NCI-H2196 treated with DMSO at 0.1 percent for 48 hours (cell line): ENCODE measurements at regions not wholly inside any gene's neighbourhood (a gene's known extent, or its start where the extent isn't known, plus 50 kb on each side); places are given as distances from the start of the nearest gene placed in this dataset.
"Not testable (repeated sequence)": the region's sequence is repeated elsewhere in the genome, so short reads cannot be mapped to it uniquely, and the experiment has no call there.

ENCODE experiments used
- DNase-seq: peaks from one replicate; lab custom pipeline; 2025; ENCODE audit not compliant: unreplicated experiment; lab: John Stamatoyannopoulos, UW

GRCh38 chr6:92752114-92752513 is 667.2 kb downstream of the EPHA7 start:
- no peak for DNase-seq

DNA sequence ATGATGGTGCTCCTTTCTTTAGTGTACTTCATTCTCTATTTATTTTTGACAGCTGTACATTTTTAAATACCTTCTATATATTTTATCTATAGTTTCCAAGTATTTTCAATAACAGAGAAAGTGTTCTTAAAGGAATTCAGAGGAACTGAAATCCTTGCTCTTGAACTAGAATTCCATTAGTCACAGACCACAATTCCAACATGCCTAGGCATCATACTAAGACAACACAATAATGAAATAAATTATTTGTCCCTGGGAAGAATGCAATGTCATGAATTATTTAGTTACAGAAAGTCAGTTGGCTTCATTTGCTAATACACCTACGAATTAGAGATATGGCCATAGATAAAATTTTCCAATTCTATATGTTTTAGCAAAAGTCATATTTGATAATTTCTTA is 671.2 kb downstream of the EPHA7 start:
- DNase-seq = no peak

DNA sequence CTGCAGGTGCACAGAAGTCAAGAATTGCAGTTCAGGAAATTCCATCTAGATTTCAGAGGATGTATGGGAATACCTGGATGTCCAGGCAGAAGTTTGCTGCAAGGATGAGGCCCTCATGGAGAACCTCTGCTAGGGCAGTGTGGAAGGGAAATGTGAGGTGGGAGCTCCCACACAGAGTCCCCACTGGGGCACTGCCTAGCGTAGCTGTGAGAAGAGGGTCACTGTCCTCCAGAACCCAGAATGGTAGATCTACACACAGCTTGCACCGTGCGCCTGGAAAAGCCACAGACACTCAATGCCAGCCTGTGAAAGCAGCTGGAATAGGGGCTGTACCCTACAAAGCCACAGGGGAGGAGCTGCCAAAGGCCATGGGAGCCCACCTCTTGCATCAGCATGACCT is 681.4 kb downstream of the EPHA7 start:
- no peak for DNase-seq

GRCh38 chr6:92723390-92723931 is 695.9 kb downstream of the EPHA7 start:
- no peak for DNase-seq

DNA sequence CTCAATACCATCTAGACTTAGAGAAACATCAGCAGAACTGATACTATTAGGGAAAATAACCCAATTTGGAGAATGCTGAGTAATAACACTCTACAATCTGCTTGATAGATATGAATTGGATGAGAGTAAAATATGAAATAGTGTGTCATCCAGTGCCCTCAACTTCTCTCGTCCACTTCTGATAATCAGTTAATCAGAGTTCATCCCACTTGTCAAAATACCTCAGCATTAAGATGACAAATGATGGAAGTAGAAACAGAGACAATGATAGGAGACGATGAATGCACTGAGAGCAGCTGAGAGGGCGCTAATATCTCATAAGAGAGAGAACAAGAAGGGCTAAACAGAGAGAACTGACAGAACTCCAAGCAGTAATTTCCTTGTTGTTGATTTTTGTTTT is 699.6 kb downstream of the EPHA7 start:
- DNase-seq = no peak

- DNase-seq = no peak
These were observed 702.7 kb downstream of the EPHA7 start for GRCh38 chr6:92716638-92717037.

DNA sequence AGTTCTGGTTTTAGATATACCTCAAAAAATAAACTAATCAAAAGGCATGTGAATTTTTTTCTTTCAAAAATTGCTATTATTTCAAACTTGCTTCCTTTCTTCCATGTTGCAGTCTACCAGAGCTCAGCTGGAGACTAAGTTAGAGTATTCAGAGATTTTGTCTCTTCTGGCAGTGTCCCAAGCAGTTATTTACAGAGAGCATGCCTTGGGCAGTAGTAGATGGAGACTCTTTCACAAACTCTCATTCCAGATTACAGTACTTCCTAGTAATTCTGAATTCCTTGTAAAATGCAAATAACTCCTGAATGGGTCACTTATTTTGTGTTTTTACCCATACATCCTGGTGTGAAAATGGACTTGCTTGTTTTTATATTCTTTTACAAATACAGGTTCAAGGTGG is 703.4 kb downstream of the EPHA7 start:
- DNase-seq = no peak

DNA sequence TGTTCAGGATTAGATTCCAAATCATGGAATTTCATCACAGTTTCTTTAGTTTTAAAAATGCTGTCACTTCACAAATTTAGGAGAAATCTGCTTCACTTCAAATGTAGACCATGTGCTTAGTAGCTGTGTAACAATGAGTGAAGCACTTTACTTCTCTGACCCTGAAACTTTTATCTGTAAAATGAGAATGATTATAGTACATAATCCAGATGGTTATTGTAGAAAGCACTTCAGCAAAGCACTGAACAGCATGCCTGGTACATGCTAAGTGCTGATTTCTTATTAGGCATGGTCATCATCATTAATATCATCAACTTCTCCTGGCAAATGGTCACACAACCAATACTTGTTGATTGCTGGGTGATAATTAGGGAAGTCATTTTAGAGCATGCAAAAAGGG is 705.0 kb downstream of the EPHA7 start:
- DNase-seq = no peak

DNA sequence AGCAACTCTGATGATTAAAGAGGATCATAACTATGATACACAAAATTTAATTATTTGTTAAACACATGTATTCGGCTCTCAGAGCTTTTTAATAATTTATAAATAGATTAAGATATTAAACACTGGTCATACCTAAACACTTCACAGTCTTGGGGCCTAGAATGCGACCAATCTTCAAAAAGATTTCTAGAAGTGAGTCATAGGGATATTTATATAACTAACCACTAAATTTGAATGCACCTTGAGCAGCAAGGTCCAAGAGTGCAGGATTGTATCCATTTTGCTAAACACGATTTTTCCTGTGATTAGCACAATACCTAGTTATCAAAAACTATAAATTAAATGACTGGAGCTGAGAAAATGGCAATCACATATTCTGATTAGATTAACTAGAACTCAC is 709.3 kb downstream of the EPHA7 start:
- no peak for DNase-seq

DNA sequence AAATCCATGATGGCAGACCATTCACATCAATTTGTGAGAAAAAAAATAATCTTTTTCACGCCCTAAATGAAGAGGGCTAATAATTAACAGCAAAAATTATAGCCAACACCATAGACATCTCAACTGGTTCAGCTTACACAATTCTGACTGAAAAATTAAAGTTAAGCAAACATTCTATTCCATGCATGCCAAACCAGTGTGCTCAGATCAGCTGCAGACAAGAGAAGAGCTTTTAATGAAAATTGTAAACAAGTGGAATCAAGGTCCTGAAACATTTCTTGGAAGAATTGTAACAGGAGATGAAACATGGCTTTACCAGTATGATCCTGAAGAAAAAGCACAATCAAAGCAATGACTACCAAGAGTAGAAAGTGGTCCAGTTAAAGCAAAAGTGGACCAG is 710.4 kb downstream of the EPHA7 start:
- DNase-seq = no peak

- no peak for DNase-seq
These were observed 711.1 kb downstream of the EPHA7 start for GRCh38 chr6:92708270-92708669.

- DNase-seq = no peak
These were observed 712.4 kb downstream of the EPHA7 start for GRCh38 chr6:92706976-92707375.

- DNase-seq = no peak
These were observed 717.8 kb downstream of the EPHA7 start for GRCh38 chr6:92701425-92702096.

DNA sequence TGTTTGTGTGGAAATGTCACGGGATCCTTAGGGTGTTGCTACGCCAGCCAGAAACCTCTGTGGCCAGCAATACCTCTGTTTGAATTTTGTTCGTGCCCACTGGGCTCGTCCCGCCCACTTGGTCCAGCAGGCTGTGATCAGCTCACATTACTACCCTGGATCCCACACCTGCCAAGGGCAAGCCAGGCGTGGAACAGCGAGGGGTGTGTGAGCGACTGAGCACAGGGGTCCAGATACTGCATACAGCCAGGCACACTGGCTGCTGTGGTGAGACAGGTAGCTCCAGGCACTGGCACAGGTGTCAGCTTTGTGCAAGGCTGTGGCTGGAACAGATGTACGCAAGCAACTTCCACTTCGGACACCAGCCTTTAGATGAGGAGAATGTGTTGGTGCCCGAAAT is 718.9 kb downstream of the EPHA7 start:
- DNase-seq = no peak

DNA sequence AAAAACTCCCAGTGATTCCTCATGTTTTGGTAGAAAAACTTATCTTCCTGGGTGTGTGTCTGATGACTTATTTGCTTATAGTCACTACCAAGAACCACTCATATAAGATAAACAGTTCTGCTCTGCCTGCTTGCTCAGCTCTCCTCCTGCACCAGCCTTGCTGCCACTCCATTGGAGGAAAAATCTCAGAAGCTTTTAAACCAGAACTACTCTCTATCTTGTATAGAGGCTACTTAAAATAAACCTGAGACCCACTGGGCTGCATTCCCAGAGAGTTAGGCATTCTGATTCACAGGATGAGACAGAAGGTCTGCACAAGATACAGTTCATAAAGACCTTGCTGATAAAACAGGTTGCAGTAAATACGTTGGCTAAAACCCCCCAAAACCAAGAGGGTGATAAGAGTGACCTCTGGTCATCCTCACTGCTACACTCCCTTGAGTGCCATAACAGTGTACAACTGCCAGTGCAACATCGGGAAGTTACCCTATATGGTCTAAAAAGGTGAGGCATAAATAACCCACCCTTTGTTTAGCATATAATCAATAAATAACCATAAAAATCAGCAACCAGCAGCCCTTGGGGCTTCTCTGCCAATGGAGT is 728.3 kb downstream of the EPHA7 start:
- DNase-seq = no peak

DNA sequence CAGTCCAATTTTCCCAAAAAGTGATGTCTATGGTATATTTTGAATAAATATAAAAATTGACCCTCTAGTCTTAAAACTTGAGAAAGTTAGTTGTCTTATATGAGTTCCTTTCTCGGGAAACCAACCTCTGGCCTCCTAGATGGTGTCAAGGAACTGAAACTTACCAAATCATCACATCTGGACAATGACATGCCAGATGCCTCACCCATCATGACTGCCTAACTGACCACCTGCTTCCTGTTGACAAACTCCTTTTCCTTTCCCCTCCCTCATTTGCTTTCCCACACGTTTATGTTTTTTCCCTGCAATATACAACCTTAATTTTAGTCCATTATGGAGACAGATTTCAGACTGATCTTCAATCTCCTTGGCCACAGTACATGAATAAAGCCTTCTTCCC is 731.0 kb downstream of the EPHA7 start:
- DNase-seq = no peak

DNA sequence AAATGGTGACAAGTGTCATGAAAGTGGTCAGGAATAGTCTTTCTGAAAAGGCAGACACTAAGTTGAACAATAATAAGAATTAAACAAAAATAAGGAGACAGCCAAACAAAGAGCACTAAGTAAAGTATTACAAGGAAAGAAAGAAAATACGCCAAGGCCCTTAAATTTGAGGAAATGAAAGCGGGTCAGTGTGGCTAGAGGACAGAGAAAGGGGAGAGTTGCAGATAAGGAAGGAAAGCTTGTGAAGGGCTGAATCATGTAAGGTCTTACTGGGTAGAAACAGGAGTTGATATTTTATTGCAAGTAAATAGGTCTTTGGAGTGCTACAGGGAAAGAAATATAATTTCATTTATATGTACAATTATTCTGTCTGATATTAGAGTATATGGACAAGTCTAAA is 732.1 kb downstream of the EPHA7 start:
- no peak for DNase-seq

DNA sequence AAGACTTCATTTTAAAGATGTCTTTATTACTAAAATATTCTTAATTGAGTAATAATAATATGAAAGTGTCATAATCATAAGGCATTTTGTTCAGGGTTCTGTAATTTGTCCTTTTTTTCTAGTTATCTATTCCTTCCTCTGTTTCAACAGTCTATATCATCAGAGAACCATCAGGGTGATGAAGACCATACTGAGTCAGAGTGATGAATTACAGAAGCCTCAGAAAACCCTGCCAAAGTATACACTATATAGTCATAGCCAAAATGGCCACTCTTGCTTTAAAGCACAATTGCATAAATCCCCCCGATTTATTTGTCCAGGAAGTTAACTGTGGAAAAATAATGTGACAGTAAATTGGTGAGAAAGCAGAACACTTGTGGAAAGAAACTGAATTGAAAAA is 735.0 kb downstream of the EPHA7 start:
- no peak for DNase-seq

GRCh38 chr6:92683748-92684147 is 735.6 kb downstream of the EPHA7 start:
- no peak for DNase-seq

DNA sequence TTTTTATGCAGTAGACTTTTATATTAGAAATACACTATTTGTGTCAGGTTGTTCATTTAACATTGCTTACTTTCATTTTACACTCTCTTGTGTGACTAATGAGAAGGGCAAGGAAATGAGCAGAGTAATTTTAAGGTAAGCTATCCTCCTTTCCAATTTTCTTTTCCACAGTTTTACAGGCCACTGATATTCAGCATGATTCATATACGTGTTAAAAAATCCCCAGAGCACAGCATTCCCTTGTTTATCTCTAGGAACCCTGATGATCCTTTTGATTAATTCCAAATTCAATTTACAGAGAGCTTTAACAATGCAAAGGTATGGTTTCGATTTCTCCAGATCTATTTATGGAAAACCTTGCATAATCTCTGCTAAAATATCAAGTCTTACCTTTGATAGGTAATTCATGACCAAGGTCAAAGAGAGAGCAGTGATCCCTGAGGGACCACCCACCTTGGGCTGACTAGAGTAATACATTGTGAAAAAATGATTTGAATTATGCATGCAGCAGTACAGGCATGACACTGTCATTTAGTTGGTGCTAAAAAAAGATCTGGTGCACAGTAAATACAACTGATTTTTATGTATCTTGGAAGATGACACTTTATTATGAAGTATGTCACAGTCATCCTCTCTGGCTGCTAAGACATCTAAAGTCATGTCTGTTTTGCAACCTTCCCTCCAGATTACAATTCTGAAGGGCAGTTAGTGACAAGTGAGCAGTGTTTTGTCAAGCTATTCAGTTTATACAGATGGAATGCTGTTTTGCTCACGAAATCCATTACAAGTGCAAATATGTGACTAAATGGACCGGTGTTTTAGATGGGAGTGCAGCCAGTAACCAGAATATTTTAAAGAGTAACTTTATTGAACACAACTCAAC is 736.6 kb downstream of the EPHA7 start:
- no peak for DNase-seq

- no peak for DNase-seq
These were observed 738.0 kb downstream of the EPHA7 start for GRCh38 chr6:92681401-92681800.

GRCh38 chr6:92671462-92671861 is 747.9 kb downstream of the EPHA7 start:
- DNase-seq = not testable (repeated sequence)
